Inflammatory macrophage treated with lipopolysaccharide for 1 hour (primary cell): ENCODE measurements at regions not wholly inside any gene's neighbourhood (a gene's known extent, or its start where the extent isn't known, plus 50 kb on each side); places are given as distances from the start of the nearest gene placed in this dataset.
"Not testable (repeated sequence)": the region's sequence is repeated elsewhere in the genome, so short reads cannot be mapped to it uniquely, and the experiment has no call there.

ENCODE experiments used
- DNase-seq, 2 donors: peaks; one replicate each; pipeline ENCODE4 v3.0.0-alpha.2; 2020 to 2022

DNA sequence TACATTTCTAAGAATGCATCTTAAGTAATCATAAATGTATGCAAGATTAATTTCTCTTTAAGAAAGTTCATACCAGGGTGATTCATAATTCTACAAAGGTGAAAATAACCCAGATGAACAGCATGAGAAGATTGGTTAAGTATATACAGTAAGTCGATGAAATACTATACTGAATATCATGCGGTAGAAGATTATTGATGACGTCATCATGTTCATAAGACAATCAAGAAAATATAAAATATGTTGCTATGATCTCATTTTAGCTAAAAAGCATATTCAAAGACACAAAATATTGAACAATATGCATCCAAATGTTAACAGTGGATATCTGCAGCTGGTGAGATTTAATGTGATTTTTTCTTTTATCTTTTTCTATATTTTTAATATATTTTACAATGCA is 312.0 kb upstream of the FGF13 start:
- no peak for DNase-seq

DNA sequence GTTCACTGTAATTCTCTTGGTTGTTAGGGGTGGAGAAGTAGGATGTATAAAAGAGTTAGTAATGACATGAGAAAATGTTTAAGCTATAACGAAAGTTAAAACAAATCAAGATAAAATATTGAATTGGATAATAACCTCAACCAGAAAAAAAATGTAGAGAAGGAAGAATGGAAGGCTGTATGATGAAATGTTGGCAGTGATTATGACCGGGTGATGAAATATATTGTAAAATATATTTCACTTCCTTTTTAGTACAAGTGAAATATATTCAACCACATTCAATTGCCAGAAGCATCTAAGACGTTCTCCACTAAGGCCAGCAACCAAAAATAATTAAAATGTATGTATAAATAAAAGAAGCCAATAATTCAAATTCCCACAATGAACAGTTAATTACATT is 309.3 kb upstream of the FGF13 start:
- DNase-seq: peak; percentile 21 to 36

DNA sequence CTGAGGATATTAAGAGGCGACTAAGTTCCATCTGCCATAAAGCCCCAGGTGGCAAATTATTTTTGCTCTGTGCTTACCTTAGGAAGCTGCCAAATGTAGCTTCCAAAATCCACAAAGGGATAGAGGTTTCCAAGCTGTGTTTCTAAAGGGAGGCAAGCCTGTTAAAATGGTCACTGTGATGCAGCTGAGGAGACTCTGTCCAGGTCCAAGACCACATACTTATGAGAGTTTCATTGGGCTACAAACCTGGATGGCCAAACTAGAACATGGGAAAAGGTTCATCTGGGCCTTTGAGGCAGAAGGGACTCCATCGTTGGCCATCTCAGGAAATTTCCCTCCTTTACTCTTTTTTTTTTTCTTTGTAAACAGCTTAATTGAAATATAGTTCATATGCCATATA is 306.9 kb upstream of the FGF13 start:
- DNase-seq: no peak

DNA sequence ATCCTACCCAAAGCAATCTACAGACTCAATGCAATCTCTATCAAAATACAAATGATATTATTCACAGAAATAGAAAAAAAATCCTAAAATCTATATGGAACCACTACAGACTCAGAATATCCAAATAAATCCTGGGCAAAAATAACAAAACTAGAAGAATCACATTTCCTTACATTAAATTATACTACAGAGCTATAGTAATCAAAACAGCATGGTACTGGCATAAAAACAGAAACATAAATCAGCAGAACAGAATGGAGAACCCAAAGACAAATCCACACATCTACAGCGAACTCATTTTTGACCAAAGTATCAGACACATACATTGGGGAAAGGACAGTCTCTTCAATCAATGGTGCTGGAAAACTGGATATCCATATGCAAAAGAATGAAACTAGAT is 304.1 kb upstream of the FGF13 start:
- DNase-seq: no peak

DNA sequence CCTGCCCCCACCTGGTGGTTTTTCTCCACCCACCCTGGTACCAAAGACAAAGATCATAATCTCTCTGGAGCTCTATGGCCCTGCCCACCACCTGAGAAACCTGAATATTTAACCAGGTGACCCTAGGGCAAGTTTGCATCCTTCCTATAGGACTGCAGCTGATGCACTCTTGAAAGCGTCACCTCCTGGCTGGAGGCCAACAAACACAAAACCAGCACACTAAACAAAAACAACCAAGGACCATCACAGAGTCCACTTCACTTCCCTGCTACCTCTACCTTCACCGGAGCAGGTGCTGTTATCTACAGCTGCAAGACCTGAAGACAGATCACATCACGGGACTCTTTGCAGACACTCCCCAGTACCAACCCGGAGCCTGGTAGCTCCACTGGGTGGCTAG is 296.7 kb upstream of the FGF13 start:
- DNase-seq: no peak

DNA sequence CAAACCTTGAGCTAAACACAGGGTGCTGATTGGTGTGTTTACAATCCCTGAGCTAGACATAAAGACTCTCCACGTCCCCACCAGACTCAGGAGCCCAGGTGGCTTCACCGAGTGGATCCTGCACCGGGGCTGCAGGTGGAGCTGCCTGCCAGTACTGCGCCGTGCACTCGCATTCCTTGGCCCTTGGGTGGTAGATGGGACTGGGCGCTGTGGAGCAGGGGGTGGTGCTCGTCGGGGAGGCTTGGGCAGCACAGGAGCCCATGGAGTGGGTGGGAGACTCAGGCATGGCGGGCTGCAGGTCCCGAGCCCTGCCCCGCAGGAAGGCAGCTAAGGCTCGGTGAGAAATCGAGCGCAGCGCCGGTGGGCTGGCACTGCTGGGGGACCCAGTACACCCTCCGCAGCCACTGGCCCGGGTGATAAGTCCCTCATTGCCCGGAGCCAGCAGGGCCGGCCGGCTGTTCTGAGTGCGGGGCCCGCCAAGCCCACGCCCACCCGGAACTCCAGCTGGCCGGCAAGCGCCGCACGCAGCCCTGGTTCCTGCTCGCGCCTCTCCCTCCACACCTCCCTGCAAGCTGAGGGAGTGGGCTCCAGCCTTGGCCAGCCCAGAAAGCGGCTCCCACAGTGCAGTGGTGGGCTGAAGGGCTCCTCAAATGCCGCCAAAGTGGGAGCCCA is 292.5 kb upstream of the FGF13 start:
- not testable (repeated sequence) for DNase-seq

DNA sequence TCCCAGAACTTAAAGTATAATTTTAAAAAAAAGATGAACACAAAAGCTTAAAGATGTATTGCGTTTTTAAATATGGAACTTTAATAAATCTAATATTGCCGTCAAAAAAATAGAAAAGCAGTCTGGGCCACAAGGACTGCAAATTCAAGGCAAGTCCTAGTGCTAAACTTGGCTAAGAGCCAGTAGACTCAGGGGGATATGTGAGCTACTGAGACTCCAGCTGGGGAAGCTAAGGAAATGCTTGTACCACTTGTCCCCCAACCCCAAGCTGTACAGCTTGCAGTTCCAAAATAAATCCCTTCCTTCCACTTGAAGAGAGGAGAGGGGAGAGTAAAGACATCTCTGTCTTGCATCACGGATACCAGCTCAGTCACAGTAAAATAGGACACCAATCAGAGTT is 290.8 kb upstream of the FGF13 start:
- no peak for DNase-seq

DNA sequence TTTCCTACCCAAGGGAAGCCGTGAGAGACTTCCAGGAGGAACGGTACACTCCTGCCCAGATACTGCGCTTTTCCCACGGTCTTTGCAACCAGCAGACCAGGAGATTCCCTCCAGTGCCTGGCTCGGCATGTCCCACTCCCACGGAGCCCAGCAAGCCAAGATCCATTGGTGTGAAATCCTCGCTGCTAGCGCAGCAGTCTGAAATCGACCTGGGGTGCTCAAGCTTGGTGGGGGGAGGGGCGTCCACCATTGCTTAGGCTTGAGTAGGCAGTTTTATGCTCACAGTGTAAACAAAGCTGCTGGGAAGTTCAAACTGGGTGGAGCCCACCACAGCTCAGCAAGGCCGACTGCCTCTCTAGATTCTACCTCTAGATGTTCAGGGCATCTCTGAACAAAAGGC is 284.8 kb upstream of the FGF13 start:
- no peak for DNase-seq

DNA sequence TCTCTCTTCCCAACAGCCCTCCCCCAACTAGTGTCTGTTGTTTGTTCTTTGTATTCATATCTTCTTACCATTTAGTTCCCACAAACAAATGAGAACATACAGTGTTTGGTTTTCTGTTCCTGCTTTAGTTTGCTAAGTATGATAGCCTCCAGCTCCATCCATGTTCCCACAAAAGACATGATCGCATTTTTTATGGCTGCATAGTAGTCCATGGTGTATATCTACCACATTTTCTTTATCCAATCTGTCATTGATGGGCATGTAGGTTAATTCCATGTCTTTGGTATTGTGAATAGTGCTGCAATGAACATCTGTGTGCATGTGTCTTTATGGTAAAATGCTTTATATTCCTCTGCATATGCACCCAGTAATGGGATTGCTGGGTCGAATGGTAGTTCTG is 283.9 kb upstream of the FGF13 start:
- no peak for DNase-seq

DNA sequence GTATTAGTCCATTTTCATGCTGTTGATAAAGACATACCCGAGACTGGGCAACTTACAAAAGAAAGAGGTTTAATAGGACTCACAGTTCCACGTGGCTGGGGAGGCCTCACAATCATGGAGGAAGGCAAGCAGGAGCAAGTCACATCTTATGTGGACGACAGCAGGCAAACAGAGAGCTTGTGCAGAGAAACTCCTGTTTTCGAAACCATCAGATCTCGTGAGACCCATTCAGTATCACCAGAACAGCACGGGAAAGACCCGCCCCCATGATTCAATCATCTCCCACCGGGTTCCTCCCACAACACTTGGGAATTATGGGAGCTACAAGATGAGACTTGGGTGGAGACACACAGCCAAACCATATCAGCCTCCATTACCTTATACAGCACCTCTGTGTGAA is 278.9 kb upstream of the FGF13 start:
- DNase-seq: not testable (repeated sequence)

DNA sequence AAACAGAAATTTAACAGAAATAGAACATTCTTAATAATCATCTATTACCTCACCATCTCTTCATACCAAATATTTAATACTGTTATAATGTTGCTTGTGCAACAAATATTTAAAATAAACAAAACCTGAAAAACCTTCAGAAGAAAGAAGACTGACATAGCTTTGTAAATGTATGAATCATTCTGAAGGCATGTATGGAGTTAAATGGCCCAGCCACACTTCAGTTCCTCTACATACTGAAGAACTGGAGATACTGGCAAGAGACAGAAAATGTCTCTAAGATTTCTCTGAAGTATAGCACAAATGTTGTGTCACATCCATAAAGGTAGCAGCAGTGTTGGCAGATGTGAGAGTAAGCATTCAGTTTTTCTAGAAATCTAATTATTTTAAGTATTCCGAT is 275.3 kb upstream of the FGF13 start:
- no peak for DNase-seq

DNA sequence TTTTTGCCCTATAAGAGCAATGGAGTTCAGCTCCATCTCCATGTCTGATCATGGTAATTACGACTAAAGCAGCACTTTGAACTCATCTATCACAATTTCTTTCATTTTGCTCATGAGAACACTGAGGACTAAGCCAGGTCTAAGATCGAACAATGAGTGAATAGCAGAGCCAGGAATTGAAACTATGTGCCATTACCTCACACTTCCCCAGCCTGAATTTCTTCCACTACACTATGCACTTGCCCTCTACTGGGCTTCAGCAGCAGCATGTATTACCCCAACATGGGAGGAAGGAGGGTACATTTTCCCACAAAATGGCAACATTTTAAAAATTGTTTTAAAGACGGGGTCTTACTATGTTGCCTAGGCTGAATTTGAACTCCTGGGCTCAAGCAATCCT is 274.7 kb upstream of the FGF13 start:
- no peak for DNase-seq

DNA sequence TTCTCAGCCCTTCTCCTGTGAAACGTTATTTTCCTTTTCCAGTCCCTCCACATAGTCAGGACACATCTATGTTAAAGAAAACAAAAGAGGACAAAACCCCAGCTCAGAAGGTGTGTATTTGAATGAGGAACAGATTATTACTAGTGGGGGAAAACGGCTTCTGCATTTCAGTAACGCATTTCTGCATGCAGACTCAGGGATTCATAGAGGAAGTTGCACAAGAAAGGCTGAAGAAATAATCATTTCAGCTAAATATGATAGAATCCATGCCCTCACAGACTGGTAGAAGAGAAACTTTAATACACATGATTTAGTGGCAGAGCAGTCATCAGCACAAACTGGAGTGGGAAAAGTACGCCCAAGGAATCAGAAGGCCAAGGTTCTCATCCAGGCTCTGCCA is 270.8 kb upstream of the FGF13 start:
- peak; percentile 67 to 68 for DNase-seq

DNA sequence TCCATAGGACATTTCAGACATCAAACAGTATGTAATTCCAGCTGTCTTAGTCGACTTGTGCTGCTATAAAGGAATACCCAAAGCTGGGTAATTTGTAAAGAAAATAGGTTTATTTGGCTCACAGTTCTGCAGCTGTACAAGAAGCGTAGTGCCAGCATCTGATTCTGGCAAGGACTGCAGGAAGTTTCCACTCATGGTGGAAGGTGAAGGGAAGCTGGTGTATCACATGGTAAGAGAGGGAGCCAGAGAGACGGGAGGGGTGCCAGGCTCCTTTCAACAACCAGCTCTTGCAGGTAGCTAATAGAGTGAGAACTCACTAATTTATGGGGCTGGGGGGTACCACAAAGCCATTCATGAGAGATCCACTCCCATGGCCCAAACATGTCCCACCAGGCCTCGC is 253.0 kb upstream of the FGF13 start:
- DNase-seq: no peak

DNA sequence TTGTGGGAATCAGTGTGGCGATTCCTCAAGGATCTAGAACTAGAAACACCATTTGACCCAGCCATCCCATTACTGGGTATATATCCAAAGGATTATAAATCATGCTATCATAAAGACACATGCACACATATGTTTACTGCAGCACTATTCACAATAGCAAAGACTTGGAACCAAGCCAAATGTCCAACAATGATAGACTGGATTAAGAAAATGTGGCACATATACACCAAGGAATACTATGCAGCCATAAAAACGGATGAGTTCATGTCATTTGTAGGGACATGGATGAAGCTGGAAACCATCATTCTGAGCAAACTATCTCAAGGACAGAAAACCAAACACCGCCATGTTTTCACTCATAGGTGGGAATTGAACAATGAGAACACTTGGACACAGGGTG is 250.9 kb upstream of the FGF13 start:
- not testable (repeated sequence) for DNase-seq

DNA sequence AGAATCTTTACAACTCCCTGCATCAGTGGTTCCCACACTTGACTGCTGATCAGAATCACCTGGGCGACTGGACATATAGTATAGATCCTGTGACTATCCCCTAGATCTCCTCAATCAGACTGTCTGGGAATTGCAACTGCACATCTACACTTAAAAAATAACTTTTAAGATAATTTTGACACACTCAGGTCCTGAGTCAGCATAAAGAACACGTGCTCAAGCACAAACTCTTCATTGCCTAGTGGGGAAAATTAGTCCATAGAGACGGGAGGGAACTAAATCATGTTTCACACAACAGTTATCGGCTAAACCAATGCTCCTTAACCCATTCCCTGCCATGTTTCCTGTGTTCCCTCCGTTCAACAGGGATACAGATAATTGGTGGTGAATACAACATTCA is 243.5 kb upstream of the FGF13 start:
- no peak for DNase-seq

DNA sequence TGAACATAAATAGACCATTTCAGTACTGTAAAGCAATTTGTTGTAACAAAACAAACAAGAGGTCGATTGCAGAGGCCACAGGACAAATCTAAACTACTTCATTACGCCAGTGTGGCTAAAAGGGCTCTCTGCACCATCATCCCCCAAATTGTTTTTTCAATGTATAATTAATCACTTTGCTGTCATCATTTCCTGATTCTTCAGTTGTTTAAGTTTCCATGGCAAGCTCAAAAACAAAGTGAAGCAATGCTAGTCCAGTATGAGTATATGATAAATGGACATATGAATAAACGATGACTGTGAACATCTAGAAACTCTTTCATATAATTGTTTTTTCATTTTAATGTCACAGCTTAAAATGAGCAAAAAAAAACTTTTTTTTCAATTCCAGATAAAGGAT is 235.4 kb upstream of the FGF13 start:
- no peak for DNase-seq

DNA sequence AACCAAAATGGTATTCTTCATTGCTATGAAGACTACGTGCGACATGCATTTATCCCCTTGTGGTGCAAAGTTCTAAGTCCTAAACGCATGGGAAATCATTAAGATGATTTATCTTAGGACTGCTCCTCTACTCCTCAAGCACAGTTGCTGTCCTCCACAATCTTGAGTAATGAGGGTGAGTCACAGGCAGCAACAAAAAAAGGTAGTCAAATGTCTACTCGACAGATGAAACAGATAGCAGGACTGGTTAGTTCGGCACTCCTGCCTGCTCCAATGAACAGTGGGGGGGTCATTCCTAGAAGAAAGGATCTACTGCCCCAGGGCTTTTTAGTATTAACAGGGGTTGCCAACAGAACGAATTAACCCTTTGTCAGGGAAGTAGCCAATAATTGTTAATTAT is 233.7 kb upstream of the FGF13 start:
- DNase-seq: no peak

DNA sequence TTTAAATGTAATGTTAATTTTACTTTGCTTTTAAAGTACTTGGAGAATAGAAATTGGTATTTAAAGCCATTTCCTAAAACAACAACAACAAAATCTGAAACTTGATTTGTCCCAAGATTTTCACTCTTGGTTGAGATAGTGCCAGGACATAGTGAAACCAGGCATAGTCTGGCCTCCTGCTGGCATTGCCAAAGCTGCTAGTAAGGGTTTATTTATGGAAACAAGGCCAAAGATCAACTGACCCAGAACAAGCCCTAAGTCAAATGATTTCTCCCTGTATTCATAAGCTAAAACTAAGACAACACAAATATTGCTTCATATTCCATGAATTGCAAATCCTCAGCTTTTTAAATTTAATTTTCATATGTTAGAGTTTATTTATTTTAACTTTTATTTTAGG is 227.5 kb upstream of the FGF13 start:
- no peak for DNase-seq

DNA sequence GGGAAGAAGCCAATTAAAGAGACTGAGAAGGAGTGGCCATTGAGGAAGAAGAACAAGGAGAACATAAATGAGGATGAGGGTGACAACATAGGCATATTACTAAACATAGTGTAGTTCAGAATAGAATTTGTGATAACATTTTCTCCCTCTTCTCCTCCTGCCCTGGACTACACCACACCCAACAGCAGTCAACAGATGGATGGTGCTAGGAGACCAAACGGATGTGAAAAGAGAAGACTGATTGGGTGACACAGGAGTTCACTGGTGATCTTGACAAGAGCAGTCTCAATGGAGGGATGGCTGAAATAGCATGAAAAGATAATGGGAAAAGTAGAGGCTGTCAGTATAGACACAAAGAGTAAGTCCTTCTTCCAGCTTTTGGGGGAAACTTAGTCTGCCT is 226.5 kb upstream of the FGF13 start:
- DNase-seq: no peak

DNA sequence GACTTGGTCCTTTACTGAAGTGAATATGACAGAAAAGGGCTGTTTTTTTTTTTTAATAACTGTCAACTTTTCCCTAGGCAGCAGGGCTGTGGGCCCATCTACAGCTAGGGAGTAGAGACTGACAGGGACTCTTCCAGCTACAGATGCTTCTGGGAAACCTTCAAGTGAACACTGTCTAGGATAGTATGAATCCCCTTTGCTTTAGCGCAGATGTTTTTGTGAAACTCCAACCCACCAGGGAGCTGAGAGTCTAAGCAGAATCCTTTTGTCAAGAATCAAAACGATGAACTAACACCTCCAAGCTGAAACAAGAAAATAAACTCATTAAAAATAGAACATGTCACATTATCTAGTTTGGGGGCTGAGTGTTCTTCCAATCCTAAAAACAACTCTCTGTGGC is 219.7 kb upstream of the FGF13 start:
- no peak for DNase-seq

DNA sequence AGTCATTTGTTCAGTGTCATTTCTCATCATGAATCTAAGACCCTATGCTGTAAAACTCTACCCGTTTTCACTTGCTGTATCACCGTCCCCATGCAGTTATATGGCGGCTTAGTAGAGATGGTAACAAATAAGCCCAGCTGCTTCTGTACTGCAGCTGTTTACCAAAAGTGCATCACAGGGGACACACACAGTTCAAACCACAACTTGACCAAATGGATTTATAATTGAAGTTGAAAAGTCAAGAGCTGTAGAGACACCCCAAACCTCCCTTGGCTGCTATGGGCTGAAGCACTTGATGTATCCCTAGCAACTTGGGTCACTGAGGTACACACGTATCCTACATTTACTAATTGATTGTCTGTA is 219.0 kb upstream of the FGF13 start:
- DNase-seq: no peak

DNA sequence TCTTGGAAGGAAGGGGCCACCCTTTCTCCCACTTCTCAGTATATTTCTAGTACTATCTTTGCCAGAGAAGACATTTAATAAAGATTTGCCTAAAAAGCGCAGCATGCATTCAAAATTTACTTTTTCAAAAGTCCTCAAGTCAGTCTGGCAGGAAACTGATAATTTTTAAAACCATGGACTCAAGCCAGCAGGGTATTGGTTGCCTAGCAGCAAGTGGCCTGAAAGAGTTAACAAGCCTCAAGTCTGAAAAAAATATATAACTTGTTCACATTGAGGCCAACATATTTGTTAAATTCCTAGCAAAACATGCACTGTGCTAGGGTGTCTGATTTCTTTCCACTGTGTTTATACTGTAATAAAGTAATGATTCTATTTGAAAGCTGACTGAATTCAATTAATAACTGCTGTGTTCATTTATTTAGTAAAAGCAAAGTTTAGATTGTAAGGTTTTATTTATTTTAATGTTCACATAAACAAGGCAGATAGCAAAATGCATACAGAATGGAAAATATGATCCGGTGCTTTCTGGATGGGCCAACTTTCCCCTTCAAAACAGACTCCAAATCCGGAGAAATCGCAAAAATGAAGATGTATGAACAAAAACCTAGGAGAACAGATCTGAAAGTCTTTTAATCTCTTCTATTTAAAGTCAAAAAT is 218.5 kb upstream of the FGF13 start:
- DNase-seq: no peak

DNA sequence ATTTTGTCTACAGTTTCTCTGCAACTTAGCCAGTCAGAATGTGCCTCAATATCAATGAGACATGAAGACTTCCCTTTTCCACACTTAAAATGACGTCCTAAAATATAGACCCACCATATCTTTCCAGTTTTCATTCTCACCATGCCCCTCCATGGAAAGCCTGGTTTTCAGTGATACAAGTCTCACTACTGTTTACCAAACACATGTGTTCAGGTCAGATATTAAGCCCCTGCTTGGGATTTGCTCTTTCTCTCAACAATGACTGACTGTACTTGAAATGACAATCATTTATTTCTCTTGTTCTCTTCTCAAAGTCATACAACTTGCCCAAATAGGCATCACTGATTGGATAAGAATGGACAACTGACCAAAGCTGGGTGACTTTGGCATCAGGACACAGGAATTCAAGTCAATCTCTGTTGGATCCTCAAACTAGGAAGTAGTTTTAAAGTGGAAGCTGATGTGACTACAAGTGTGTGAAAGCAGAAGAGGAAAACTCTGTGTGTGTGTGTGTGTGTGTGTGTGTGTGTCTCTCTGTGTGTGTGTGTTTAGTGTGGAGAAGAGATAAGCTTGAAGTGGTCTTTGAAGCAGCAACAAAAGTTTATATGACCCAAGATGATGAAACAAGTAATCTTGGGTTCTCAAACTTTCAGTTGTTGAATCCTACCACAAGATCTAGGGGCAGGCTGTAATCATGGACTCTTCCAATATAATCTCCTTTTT is 217.4 kb upstream of the FGF13 start:
- no peak for DNase-seq

DNA sequence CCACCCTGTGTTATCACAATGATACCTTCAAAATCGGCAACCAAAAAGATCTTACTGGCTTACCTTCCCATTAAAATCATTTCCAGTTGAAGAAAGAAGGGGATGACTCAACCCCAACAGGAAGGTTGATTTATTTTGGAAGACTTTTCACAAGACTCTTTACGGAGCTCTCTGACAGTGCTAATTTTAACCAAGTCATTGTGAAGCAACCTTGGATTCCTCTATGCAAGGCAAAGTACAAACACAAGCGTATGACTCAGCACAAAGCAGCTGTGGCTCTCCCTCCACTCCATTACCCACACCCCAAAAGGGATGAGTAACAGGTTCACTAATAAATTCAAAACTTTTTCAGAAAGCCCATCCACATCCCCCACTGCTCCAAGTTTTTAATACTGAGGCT is 213.8 kb upstream of the FGF13 start:
- DNase-seq: peak; percentile 35 to 53
